Epithelial cell of proximal tubule (primary cell): ENCODE measurements at regions not wholly inside any gene's neighbourhood (a gene's known extent, or its start where the extent isn't known, plus 50 kb on each side); places are given as distances from the start of the nearest gene placed in this dataset.

Experiments used
- DNase-seq: peaks from one replicate; pipeline ENCODE4 v3.0.0-alpha.2; 2011; ENCODE audit warnings: low read depth
- H3K4me3 ChIP-seq: 2 replicates; pipeline ENCODE4 v1.5.1; 2011; ENCODE audit warnings: low read depth, mild to moderate bottlenecking, low read length
- TF ChIP-seq, protein P1 (sequence below): conservative IDR thresholded peaks from 2 replicates; pipeline ENCODE4 v1.5.1; 2012; ENCODE audit warnings: low read depth, mild to moderate bottlenecking, low read length

GRCh38 chr7:96397936-96398598 lies 76.2 kb upstream of the SLC25A13 start:
- no peak for DNase-seq
- H3K4me3 ChIP-seq, result no peak overlapping the region
- TF ChIP-seq, protein P1, sequence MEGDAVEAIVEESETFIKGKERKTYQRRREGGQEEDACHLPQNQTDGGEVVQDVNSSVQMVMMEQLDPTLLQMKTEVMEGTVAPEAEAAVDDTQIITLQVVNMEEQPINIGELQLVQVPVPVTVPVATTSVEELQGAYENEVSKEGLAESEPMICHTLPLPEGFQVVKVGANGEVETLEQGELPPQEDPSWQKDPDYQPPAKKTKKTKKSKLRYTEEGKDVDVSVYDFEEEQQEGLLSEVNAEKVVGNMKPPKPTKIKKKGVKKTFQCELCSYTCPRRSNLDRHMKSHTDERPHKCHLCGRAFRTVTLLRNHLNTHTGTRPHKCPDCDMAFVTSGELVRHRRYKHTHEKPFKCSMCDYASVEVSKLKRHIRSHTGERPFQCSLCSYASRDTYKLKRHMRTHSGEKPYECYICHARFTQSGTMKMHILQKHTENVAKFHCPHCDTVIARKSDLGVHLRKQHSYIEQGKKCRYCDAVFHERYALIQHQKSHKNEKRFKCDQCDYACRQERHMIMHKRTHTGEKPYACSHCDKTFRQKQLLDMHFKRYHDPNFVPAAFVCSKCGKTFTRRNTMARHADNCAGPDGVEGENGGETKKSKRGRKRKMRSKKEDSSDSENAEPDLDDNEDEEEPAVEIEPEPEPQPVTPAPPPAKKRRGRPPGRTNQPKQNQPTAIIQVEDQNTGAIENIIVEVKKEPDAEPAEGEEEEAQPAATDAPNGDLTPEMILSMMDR, result no peak

DNA sequence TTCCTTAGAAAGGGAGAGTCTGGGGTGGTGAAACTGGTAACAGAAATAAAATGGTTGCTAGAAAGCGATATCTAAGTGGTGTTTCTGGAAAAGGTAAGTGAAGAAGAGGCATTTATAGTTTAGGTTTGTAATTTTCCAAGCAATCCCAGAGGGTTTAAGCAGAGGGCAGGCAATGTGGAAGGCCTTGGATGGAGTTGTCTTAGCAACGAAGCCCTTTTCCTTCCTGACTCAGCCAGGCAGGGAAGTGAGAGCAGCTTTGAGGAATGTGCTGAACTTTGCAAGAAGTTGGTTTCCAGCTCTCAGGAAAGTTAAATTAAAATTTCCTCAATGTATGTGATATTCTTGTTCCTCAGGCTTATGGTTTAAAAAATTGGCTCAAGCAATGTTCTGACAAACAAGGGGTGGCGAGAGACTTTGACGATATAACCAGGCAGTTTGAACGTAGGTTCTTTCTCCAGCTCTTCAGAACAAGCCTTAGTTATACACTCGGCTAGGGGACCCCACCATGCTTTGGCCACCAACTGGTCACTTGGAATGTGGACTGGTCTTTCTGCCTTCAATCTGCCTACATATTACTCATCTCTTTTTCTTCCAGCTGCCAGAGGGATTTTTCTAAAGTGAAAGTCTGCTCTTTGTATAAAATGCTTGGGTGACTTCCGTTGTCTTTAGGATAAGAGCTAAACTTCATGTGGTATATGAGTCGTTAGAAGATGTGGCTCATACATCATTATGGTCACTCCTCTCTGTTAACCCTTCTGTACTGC lies 66.9 kb upstream of the SLC25A13 start:
- DNase-seq, result no peak
- TF ChIP-seq, protein P1, result no peak
- H3K4me3 ChIP-seq, result no peak overlapping the region

DNA sequence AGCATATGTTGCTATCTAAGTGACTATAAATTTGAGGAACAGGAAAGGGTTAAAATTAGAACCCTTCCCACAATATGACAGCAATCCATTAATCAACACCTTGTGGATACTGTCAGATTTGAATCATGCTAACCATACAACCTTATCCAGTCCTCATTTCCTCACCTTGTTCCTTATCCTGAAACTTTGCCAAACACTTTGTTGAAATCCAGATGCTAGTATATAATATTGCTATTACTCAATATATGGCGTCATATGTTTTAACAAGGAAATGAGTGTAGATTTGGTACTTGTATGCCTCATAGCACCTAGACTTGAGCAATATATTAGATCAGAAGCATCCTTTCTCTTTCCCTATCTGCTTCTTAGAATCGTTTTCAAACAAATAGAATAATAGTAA lies 66.3 kb upstream of the SLC25A13 start:
- no peak for DNase-seq
- H3K4me3 ChIP-seq, result no peak overlapping the region
- TF ChIP-seq, protein P1, result no peak

DNA sequence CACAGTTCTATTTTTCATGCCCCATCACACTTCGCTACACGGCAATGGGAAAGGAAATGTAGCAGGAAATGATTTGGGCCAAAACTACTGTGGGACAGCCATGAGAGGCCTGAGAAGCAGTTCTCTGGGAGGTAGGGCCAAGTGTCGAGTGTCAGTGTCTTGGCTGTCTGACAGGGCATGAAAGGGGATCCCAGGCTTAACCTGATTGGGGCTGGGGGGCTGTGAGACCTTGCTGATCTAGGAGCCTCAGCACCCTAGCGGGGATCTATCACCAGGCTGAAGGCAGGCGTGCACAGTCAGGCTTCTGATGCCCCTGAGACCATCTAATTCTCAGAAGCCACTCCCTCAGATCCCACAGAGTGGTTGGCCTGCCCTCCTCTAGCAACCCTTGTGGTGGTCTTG lies 58.2 kb upstream of the SLC25A13 start:
- TF ChIP-seq, protein P1, result no peak
- H3K4me3 ChIP-seq, result no peak overlapping the region
- no peak for DNase-seq

- no peak overlapping the region for H3K4me3 ChIP-seq
- TF ChIP-seq, protein P1, result no peak
- no peak for DNase-seq
Observed at GRCh38 chr7:96377399-96377798, 55.5 kb upstream of the SLC25A13 start.
